Natural killer cell treated with Interleukin-12 subunit alpha and Interleukin-12 subunit beta and Interleukin-15 and Interleukin-18, amount 100 ng/mL, for 72 hours (primary cell): ENCODE measurements at regions not wholly inside any gene's neighbourhood (a gene's known extent, or its start where the extent isn't known, plus 50 kb on each side); places are given as distances from the start of the nearest gene placed in this dataset.

ENCODE experiments used
- ATAC-seq, 2 donors: fragments of 150-1000 bp; cut with Tn5 transposase in 1 of 2; sonication (Bioruptor Pico), chemical (Tn5 transposase) in 1 of 2; 2 replicates each; pipeline ENCODE4 v1.10.0; 2021
- DNase-seq: peaks from one replicate; pipeline ENCODE4 v3.0.0; 2022; ENCODE audit warnings: low spot score
- H3K27ac Mint-ChIP-seq, 2 donors: 1 replicate in 1 of 2; 2 replicates in 1 of 2; pipeline ENCODE4 v1.8.0; 2022; ENCODE audit warnings: mixed read lengths in 2 of 2, mild to moderate bottlenecking in 1 of 2, moderate library complexity in 1 of 2
- H3K27me3 Mint-ChIP-seq, 2 donors: 1 replicate in 1 of 2; 2 replicates in 1 of 2; pipeline ENCODE4 v1.8.0; 2022; ENCODE audit warnings: mixed read lengths in 2 of 2
- H3K36me3 Mint-ChIP-seq: one replicate; pipeline ENCODE4 v1.8.0; 2022; ENCODE audit warnings: mixed read lengths
- H3K4me1 Mint-ChIP-seq, 2 donors: 1 replicate in 1 of 2; 2 replicates in 1 of 2; pipeline ENCODE4 v1.8.0; 2022; ENCODE audit warnings: low read depth in 2 of 2, mixed read lengths in 2 of 2, mild to moderate bottlenecking in 1 of 2
- H3K4me3 Mint-ChIP-seq: one replicate; pipeline ENCODE4 v1.8.0; 2022; ENCODE audit warnings: mixed read lengths
- H3K9me3 Mint-ChIP-seq: 2 replicates; pipeline ENCODE4 v1.8.0; 2022; ENCODE audit warnings: mixed read lengths

GRCh38 chr10:130300608-130301020 lies 164.4 kb downstream of the GLRX3 start:
- DNase-seq (no peak), ATAC-seq (peak; percentile 69 to 78)
- no peak overlapping the region for H3K27ac Mint-ChIP-seq
- no peaks in the 10 kb centered on the region for H3K27me3 Mint-ChIP-seq
- H3K36me3 Mint-ChIP-seq, result peaks cover 43% of the 10 kb centered on the region
- H3K9me3 Mint-ChIP-seq, result peaks cover 14% of the 10 kb centered on the region
- H3K4me3 Mint-ChIP-seq, result peak overlapping the region; percentile 81
- H3K4me1 Mint-ChIP-seq, result peaks cover 0 to 8% of the 10 kb centered on the region in 2 donors

GRCh38 chr10:130301021-130301892 lies 165.1 kb downstream of the GLRX3 start:
- Mint-ChIP-seq H3K4me1 (peaks cover 0 to 8% of the 10 kb centered on the region in 2 donors), H3K4me3 (peak overlapping the region; percentile 81)

DNA sequence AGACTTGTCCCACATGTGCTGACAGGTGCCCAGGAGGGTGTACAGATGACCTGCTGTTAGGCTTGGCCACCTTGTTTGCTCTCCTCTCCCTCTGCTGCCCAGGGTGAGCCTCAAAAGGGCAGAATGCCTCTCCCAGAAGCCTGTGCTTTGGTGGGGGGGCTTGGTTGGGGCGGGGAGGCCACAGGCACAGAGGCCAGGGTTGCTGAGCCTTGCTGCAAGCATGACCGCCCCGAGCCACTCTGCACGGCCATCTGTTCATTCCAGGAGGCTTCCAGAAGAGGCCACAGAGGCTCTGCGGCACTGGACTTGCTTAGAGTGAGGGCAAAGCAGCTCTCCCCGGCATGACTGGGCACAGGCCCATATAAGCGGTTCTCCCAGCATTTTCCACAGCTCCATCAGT lies 190.8 kb downstream of the GLRX3 start:
- ATAC-seq (peak in 1 of 2 donors; percentile 11), DNase-seq (no peak)
- H3K27me3 Mint-ChIP-seq, result peaks cover 2 to 6% of the 10 kb centered on the region in 2 donors
- no peak overlapping the region for H3K27ac Mint-ChIP-seq
- H3K4me1 Mint-ChIP-seq, result no peaks in the 10 kb centered on the region
- H3K36me3 Mint-ChIP-seq, result no peaks in the 10 kb centered on the region
- no peak overlapping the region for H3K4me3 Mint-ChIP-seq
- no peaks in the 10 kb centered on the region for H3K9me3 Mint-ChIP-seq

More at GRCh38 chr10:130301021-130301892, 165.1 kb downstream of the GLRX3 start:
- H3K9me3 Mint-ChIP-seq, result peaks cover 16% of the 10 kb centered on the region
- DNase-seq, result peak; percentile 69
- peak; percentile 81 to 86 for ATAC-seq
- peaks cover 41% of the 10 kb centered on the region for H3K36me3 Mint-ChIP-seq
- no peaks in the 10 kb centered on the region for H3K27me3 Mint-ChIP-seq
- H3K27ac Mint-ChIP-seq, result peak overlapping the region; percentile 78

GRCh38 chr10:130329792-130330191 lies 193.6 kb downstream of the GLRX3 start:
- no peaks in the 10 kb centered on the region for H3K9me3 Mint-ChIP-seq
- H3K27ac Mint-ChIP-seq, result no peak overlapping the region

GRCh38 chr10:130333185-130333584 lies 197.0 kb downstream of the GLRX3 start:
- no peak overlapping the region for H3K4me3 Mint-ChIP-seq
- H3K27ac Mint-ChIP-seq, result no peak overlapping the region
- no peaks in the 10 kb centered on the region for H3K4me1 Mint-ChIP-seq
- no peaks in the 10 kb centered on the region for H3K9me3 Mint-ChIP-seq
- DNase-seq, result no peak
- H3K36me3 Mint-ChIP-seq, result no peaks in the 10 kb centered on the region
- ATAC-seq, result no peak
- H3K27me3 Mint-ChIP-seq, result peaks cover 2 to 6% of the 10 kb centered on the region in 2 donors

More at GRCh38 chr10:130329792-130330191, 193.6 kb downstream of the GLRX3 start:
- H3K4me1 Mint-ChIP-seq, result no peaks in the 10 kb centered on the region
- ATAC-seq (no peak), DNase-seq (no peak)
- H3K4me3 Mint-ChIP-seq, result no peak overlapping the region
- no peaks in the 10 kb centered on the region for H3K36me3 Mint-ChIP-seq
- peaks cover 2 to 6% of the 10 kb centered on the region in 2 donors for H3K27me3 Mint-ChIP-seq

DNA sequence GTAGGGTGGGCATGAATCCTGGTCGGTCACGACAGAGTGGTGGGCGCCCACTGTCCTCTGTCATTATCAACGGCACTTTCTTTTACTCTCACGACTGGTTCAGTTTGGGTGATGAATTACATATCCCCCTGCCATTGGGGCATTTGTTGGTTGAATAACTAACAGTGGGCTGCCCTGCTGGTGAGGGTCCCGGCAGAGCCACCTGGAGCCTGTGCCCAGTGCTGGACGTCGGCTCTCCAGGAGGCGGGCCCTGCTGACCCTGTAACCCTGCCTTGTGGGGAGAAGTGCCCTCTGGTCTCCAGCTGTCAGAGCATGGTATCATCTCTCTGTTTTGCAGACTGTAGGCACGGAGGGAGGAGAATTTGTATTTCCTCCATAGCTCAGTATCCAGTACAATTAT lies 199.1 kb downstream of the GLRX3 start:
- no peaks in the 10 kb centered on the region for H3K27me3 Mint-ChIP-seq
- H3K4me1 Mint-ChIP-seq, result no peaks in the 10 kb centered on the region

GRCh38 chr10:130336617-130337304 lies 200.6 kb downstream of the GLRX3 start:
- H3K36me3 Mint-ChIP-seq, result no peaks in the 10 kb centered on the region
- H3K4me3 Mint-ChIP-seq, result no peak overlapping the region
- no peak for DNase-seq
- no peaks in the 10 kb centered on the region for H3K4me1 Mint-ChIP-seq
- H3K27me3 Mint-ChIP-seq, result no peaks in the 10 kb centered on the region
- no peaks in the 10 kb centered on the region for H3K9me3 Mint-ChIP-seq
- no peak overlapping the region for H3K27ac Mint-ChIP-seq
- ATAC-seq, result no peak

More for the DNA sequence above, 199.1 kb downstream of the GLRX3 start:
- Mint-ChIP-seq H3K4me3 (no peak overlapping the region), H3K36me3 (no peaks in the 10 kb centered on the region), H3K9me3 (no peaks in the 10 kb centered on the region), H3K27ac (no peak overlapping the region)
- ATAC-seq (no peak), DNase-seq (no peak)

- Mint-ChIP-seq H3K36me3 (no peaks in the 10 kb centered on the region), H3K9me3 (no peaks in the 10 kb centered on the region), H3K27me3 (no peaks in the 10 kb centered on the region), H3K4me3 (no peak overlapping the region), H3K27ac (no peak overlapping the region), H3K4me1 (no peaks in the 10 kb centered on the region)
- DNase-seq (no peak), ATAC-seq (no peak)
These were observed 201.1 kb downstream of the GLRX3 start for GRCh38 chr10:130337305-130337640.

- no peaks in the 10 kb centered on the region for H3K27me3 Mint-ChIP-seq
- H3K4me3 Mint-ChIP-seq, result no peak overlapping the region
- H3K9me3 Mint-ChIP-seq, result no peaks in the 10 kb centered on the region
- no peak overlapping the region for H3K27ac Mint-ChIP-seq
- DNase-seq (no peak), ATAC-seq (no peak)
- H3K36me3 Mint-ChIP-seq, result no peaks in the 10 kb centered on the region
- H3K4me1 Mint-ChIP-seq, result no peaks in the 10 kb centered on the region
These were observed 201.8 kb downstream of the GLRX3 start for GRCh38 chr10:130337696-130338635.

GRCh38 chr10:130338636-130339024 lies 202.4 kb downstream of the GLRX3 start:
- Mint-ChIP-seq H3K27ac (no peak overlapping the region), H3K9me3 (no peaks in the 10 kb centered on the region), H3K36me3 (no peaks in the 10 kb centered on the region), H3K4me1 (no peaks in the 10 kb centered on the region), H3K4me3 (no peak overlapping the region), H3K27me3 (peaks cover 0 to 3% of the 10 kb centered on the region in 2 donors)
- DNase-seq (no peak), ATAC-seq (no peak)

- no peaks in the 10 kb centered on the region for H3K36me3 Mint-ChIP-seq
- H3K4me3 Mint-ChIP-seq, result no peak overlapping the region
- no peaks in the 10 kb centered on the region for H3K9me3 Mint-ChIP-seq
- H3K27me3 Mint-ChIP-seq, result peaks cover 0 to 5% of the 10 kb centered on the region in 2 donors
- no peak overlapping the region for H3K27ac Mint-ChIP-seq
- ATAC-seq, result no peak
- DNase-seq, result no peak
- H3K4me1 Mint-ChIP-seq, result no peaks in the 10 kb centered on the region
These were observed 202.9 kb downstream of the GLRX3 start for GRCh38 chr10:130339091-130339490.

DNA sequence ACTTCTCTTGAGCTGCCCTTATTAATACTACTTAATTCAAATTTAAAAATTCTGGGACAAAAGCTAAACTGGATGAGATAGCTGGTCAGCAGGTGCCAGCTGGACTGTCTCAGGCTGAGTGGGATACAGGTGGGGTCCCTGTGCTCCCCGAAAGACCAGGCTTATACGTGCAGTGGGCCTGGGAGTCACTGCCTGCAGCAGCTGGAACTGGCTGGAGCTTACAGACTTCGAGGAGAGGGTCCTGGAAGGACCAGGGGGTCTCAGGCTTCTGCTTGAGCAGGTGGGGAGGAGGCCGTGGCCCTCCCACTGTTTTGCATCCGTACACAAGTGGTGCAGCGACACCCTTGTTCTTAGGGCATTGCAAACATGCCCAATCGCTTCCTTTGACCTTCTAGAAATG lies 203.7 kb downstream of the GLRX3 start:
- no peak overlapping the region for H3K4me3 Mint-ChIP-seq
- no peaks in the 10 kb centered on the region for H3K36me3 Mint-ChIP-seq
- DNase-seq (no peak), ATAC-seq (no peak)
- peaks cover 0 to 5% of the 10 kb centered on the region in 2 donors for H3K27me3 Mint-ChIP-seq
- no peaks in the 10 kb centered on the region for H3K9me3 Mint-ChIP-seq
- H3K27ac Mint-ChIP-seq, result no peak overlapping the region
- no peaks in the 10 kb centered on the region for H3K4me1 Mint-ChIP-seq

GRCh38 chr10:130340816-130341215 lies 204.6 kb downstream of the GLRX3 start:
- H3K4me1 Mint-ChIP-seq, result no peaks in the 10 kb centered on the region
- DNase-seq (no peak), ATAC-seq (no peak)
- H3K27me3 Mint-ChIP-seq, result peaks cover 0 to 8% of the 10 kb centered on the region in 2 donors
- H3K27ac Mint-ChIP-seq, result no peak overlapping the region
- no peak overlapping the region for H3K4me3 Mint-ChIP-seq
- H3K9me3 Mint-ChIP-seq, result no peaks in the 10 kb centered on the region
- no peaks in the 10 kb centered on the region for H3K36me3 Mint-ChIP-seq
